ENCODE measurements at regions not wholly inside any gene's neighbourhood (a gene's known extent, or its start where the extent isn't known, plus 50 kb on each side); places are given as distances from the start of the nearest gene placed in this dataset.

DNA sequence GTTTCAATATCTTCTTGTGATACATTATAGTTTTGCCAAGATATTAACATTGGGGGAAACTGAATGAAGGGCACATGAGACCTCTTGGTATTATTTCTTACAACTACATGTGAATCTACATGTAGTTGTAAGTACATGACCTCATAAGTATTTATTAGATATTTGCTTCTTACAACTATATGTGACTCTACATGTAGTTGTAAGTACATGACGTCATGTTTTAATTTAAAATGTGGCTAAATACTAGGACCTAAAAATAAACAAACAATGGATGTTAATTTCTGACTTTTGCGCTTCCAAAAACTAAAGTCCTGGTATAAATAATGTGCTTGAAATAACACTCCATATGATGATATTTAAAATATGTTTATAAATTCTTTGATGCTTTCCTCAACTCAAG lies 190.2 kb downstream of the CBLL2 start:
- Histone ChIP-seq H2AFZ (ENCODE audit: low read length) (no peak overlapping the region), H3K9me3 (ENCODE audit: control insufficient read depth, insufficient read depth, low read depth, low read length) (no peaks in the 10 kb centered on the region), H3K4me3 (replicated peaks in 1 of 4; ENCODE audit: control extremely low read depth in 1 of 4, insufficient read depth in 1 of 4, low read depth in 3 of 4, low read length in 4 of 4) (no peak overlapping the region), H3K27me3 (ENCODE audit: control insufficient read depth, insufficient read depth, low read length) (no peaks in the 10 kb centered on the region), H3K9ac (ENCODE audit: insufficient read depth, low read length) (no peak overlapping the region), H4K20me1 (ENCODE audit: control insufficient read depth, extremely low read depth, insufficient read depth, low read length) (no peaks in the 10 kb centered on the region), H3K27ac (ENCODE audit: insufficient read depth, low read length) (no peak overlapping the region), H3K36me3 (ENCODE audit: control insufficient read depth, insufficient read depth, low read length) (no peaks in the 10 kb centered on the region), H3K79me2 (ENCODE audit: control insufficient read depth, insufficient read depth, low read length) (no peaks in the 10 kb centered on the region), H3K4me2 (ENCODE audit: extremely low read depth, insufficient read depth, low read length) (no peak overlapping the region), H3K4me1 (ENCODE audit: control insufficient read depth, extremely low read depth, insufficient read depth, low read length) (no peaks in the 10 kb centered on the region)
- TF ChIP-seq, protein P1, sequence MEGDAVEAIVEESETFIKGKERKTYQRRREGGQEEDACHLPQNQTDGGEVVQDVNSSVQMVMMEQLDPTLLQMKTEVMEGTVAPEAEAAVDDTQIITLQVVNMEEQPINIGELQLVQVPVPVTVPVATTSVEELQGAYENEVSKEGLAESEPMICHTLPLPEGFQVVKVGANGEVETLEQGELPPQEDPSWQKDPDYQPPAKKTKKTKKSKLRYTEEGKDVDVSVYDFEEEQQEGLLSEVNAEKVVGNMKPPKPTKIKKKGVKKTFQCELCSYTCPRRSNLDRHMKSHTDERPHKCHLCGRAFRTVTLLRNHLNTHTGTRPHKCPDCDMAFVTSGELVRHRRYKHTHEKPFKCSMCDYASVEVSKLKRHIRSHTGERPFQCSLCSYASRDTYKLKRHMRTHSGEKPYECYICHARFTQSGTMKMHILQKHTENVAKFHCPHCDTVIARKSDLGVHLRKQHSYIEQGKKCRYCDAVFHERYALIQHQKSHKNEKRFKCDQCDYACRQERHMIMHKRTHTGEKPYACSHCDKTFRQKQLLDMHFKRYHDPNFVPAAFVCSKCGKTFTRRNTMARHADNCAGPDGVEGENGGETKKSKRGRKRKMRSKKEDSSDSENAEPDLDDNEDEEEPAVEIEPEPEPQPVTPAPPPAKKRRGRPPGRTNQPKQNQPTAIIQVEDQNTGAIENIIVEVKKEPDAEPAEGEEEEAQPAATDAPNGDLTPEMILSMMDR (conservative IDR thresholded peaks at IDR 0.05 in 1 of 2, IDR thresholded peaks at IDR 0.05 in 1 of 2; ENCODE audit: low read depth in 1 of 2, low read length in 2 of 2) = no peak
- no peak for TF ChIP-seq EZH2 (IDR thresholded peaks at IDR 0.05; ENCODE audit: low read length, missing control alignments)
- no peak for DNase-seq (ENCODE audit: low read depth in 2 of 2)

- Histone ChIP-seq H3K4me2 (ENCODE audit: extremely low read depth, insufficient read depth, low read length) (no peak overlapping the region), H3K9me3 (ENCODE audit: control insufficient read depth, insufficient read depth, low read depth, low read length) (no peaks in the 10 kb centered on the region), H3K27ac (ENCODE audit: insufficient read depth, low read length) (no peak overlapping the region), H3K4me3 (replicated peaks in 1 of 4; ENCODE audit: control extremely low read depth in 1 of 4, insufficient read depth in 1 of 4, low read depth in 3 of 4, low read length in 4 of 4) (no peak overlapping the region), H3K36me3 (ENCODE audit: control insufficient read depth, insufficient read depth, low read length) (no peaks in the 10 kb centered on the region), H3K9ac (ENCODE audit: insufficient read depth, low read length) (no peak overlapping the region), H3K27me3 (ENCODE audit: control insufficient read depth, insufficient read depth, low read length) (no peaks in the 10 kb centered on the region), H3K79me2 (ENCODE audit: control insufficient read depth, insufficient read depth, low read length) (no peaks in the 10 kb centered on the region), H3K4me1 (ENCODE audit: control insufficient read depth, extremely low read depth, insufficient read depth, low read length) (no peaks in the 10 kb centered on the region), H4K20me1 (ENCODE audit: control insufficient read depth, extremely low read depth, insufficient read depth, low read length) (no peaks in the 10 kb centered on the region), H2AFZ (ENCODE audit: low read length) (no peak overlapping the region)
- no peak for DNase-seq (ENCODE audit: low read depth in 2 of 2)
- no peak for TF ChIP-seq EZH2 (IDR thresholded peaks at IDR 0.05; ENCODE audit: low read length, missing control alignments)
- TF ChIP-seq, protein P1 (conservative IDR thresholded peaks at IDR 0.05 in 1 of 2, IDR thresholded peaks at IDR 0.05 in 1 of 2; ENCODE audit: low read depth in 1 of 2, low read length in 2 of 2) = no peak
These were observed 194.9 kb downstream of the CBLL2 start for GRCh38 chrX:22467571-22467970.

GRCh38 chrX:22481436-22481835 lies 208.7 kb downstream of the CBLL2 start:
- H3K4me3 ChIP-seq (replicated peaks in 1 of 4; ENCODE audit: control extremely low read depth in 1 of 4, insufficient read depth in 1 of 4, low read depth in 3 of 4, low read length in 4 of 4) = no peak overlapping the region

More at GRCh38 chrX:22481436-22481835, 208.7 kb downstream of the CBLL2 start:
- Histone ChIP-seq H3K4me1 (ENCODE audit: control insufficient read depth, extremely low read depth, insufficient read depth, low read length) (no peaks in the 10 kb centered on the region), H4K20me1 (ENCODE audit: control insufficient read depth, extremely low read depth, insufficient read depth, low read length) (no peaks in the 10 kb centered on the region), H3K27me3 (ENCODE audit: control insufficient read depth, insufficient read depth, low read length) (no peaks in the 10 kb centered on the region), H3K79me2 (ENCODE audit: control insufficient read depth, insufficient read depth, low read length) (no peaks in the 10 kb centered on the region), H2AFZ (ENCODE audit: low read length) (no peak overlapping the region), H3K9ac (ENCODE audit: insufficient read depth, low read length) (no peak overlapping the region), H3K36me3 (ENCODE audit: control insufficient read depth, insufficient read depth, low read length) (no peaks in the 10 kb centered on the region), H3K9me3 (ENCODE audit: control insufficient read depth, insufficient read depth, low read depth, low read length) (no peaks in the 10 kb centered on the region), H3K4me2 (ENCODE audit: extremely low read depth, insufficient read depth, low read length) (no peak overlapping the region), H3K27ac (ENCODE audit: insufficient read depth, low read length) (no peak overlapping the region)
- peak; percentile 36 to 39 for DNase-seq (ENCODE audit: low read depth in 2 of 2)
- TF ChIP-seq EZH2 (IDR thresholded peaks at IDR 0.05; ENCODE audit: low read length, missing control alignments) = no peak

All from fibroblast of lung (primary cell).